BE2C (cell line): ENCODE measurements at regions not wholly inside any gene's neighbourhood (a gene's known extent, or its start where the extent isn't known, plus 50 kb on each side); places are given as distances from the start of the nearest gene placed in this dataset.
A peak's percentile ranks its signal among the peaks of the same experiment; 100 is the strongest.
"Not testable (repeated sequence)": the region's sequence is repeated elsewhere in the genome, so short reads cannot be mapped to it uniquely, and the experiment has no call there.

Experiments used
- DNase-seq: peaks from one replicate; pipeline ENCODE4 v3.0.0-alpha.2; 2020
- H3K27me3 ChIP-seq: fragments of 250-450 bp; sonication (Bioruptor Pico); 2 replicates; pipeline ENCODE4 v1.5.1; 2020; ENCODE audit warnings: mild to moderate bottlenecking
- H3K36me3 ChIP-seq: fragments of 250-450 bp; sonication (Bioruptor Pico); 2 replicates; pipeline ENCODE4 v1.5.1; 2020; ENCODE audit warnings: mild to moderate bottlenecking
- H3K4me1 ChIP-seq: fragments of 250-450 bp; sonication (Bioruptor Pico); 2 replicates; pipeline ENCODE4 v1.5.1; 2020
- H3K4me3 ChIP-seq: 2 replicates; pipeline ENCODE4 v1.5.1; 2011; ENCODE audit warnings: low read depth, low read length
- H3K9me3 ChIP-seq: fragments of 250-450 bp; sonication (Bioruptor Pico); 2 replicates; pipeline ENCODE4 v1.5.1; 2020
- CTCF ChIP-seq: IDR thresholded peaks from 2 replicates; pipeline ENCODE4 v1.5.1; 2012; ENCODE audit warnings: mild to moderate bottlenecking, low read depth, low read length

- Histone ChIP-seq H3K27me3 (no peaks in the 10 kb centered on the region), H3K4me1 (no peaks in the 10 kb centered on the region), H3K36me3 (no peaks in the 10 kb centered on the region), H3K9me3 (no peaks in the 10 kb centered on the region), H3K4me3 (no peak overlapping the region)
- DNase-seq: no peak
- TF ChIP-seq CTCF: no peak
Observed at GRCh38 chr12:90808568-90808967, 146.4 kb downstream of the CCER1 start.

- no peak for DNase-seq
- no peak for TF ChIP-seq CTCF
- no peaks in the 10 kb centered on the region for H3K36me3 ChIP-seq
- H3K4me1 ChIP-seq: no peaks in the 10 kb centered on the region
- H3K9me3 ChIP-seq: no peaks in the 10 kb centered on the region
- no peak overlapping the region for H3K4me3 ChIP-seq
- no peaks in the 10 kb centered on the region for H3K27me3 ChIP-seq
Observed at GRCh38 chr12:90802727-90803126, 152.2 kb downstream of the CCER1 start.

- no peaks in the 10 kb centered on the region for H3K27me3 ChIP-seq
- no peaks in the 10 kb centered on the region for H3K9me3 ChIP-seq
- no peak for TF ChIP-seq CTCF
- DNase-seq: no peak
- no peaks in the 10 kb centered on the region for H3K4me1 ChIP-seq
- H3K36me3 ChIP-seq: no peaks in the 10 kb centered on the region
- no peak overlapping the region for H3K4me3 ChIP-seq
Observed at GRCh38 chr12:90801776-90802175, 153.2 kb downstream of the CCER1 start.

GRCh38 chr12:90794212-90794611, 160.8 kb downstream of the CCER1 start:
- no peaks in the 10 kb centered on the region for H3K4me1 ChIP-seq
- no peak overlapping the region for H3K4me3 ChIP-seq
- H3K27me3 ChIP-seq: no peaks in the 10 kb centered on the region
- DNase-seq: no peak
- no peak for TF ChIP-seq CTCF
- H3K9me3 ChIP-seq: no peaks in the 10 kb centered on the region
- no peaks in the 10 kb centered on the region for H3K36me3 ChIP-seq

GRCh38 chr12:90792718-90793117, 162.3 kb downstream of the CCER1 start:
- not testable (repeated sequence) for H3K4me1 ChIP-seq, H3K36me3 ChIP-seq, DNase-seq, H3K27me3 ChIP-seq, H3K4me3 ChIP-seq, H3K9me3 ChIP-seq

- H3K36me3 ChIP-seq: no peaks in the 10 kb centered on the region
- no peaks in the 10 kb centered on the region for H3K4me1 ChIP-seq
- peak; percentile 10 for DNase-seq
- H3K9me3 ChIP-seq: no peaks in the 10 kb centered on the region
- no peaks in the 10 kb centered on the region for H3K27me3 ChIP-seq
- TF ChIP-seq CTCF: no peak
- H3K4me3 ChIP-seq: no peak overlapping the region
Observed at GRCh38 chr12:90791445-90791844, 163.5 kb downstream of the CCER1 start.

GRCh38 chr12:90790747-90791146, 164.2 kb downstream of the CCER1 start:
- H3K27me3 ChIP-seq: no peaks in the 10 kb centered on the region
- DNase-seq: no peak
- TF ChIP-seq CTCF: no peak
- H3K9me3 ChIP-seq: no peaks in the 10 kb centered on the region
- 0 out of 2 replicates have a peak overlapping the region, but pooled peaks have one; percentile 2 for H3K4me3 ChIP-seq
- H3K36me3 ChIP-seq: no peaks in the 10 kb centered on the region
- H3K4me1 ChIP-seq: no peaks in the 10 kb centered on the region
